WTC11 (cell line): ENCODE measurements at regions not wholly inside any gene's neighbourhood (a gene's known extent, or its start where the extent isn't known, plus 50 kb on each side); places are given as distances from the start of the nearest gene placed in this dataset.

Experiments
- ATAC-seq: fragments of 200-7000 bp; cut with Tn5 transposase; 2 replicates; pipeline ENCODE4 v1.10.0; 2021; ENCODE audit warnings: mild to moderate bottlenecking, moderate library complexity
- CTCF ChIA-PET: fragments of 300-600 bp; sonication (Branson Sonifier 250); formaldehyde crosslinking; loops from one replicate; lab custom pipeline; 2021; ENCODE audit warnings: antibody characterized with exemption; lab: Charles Lee
- POLR2A ChIA-PET: fragments of 350-600 bp; sonication (Branson Sonifier 250); formaldehyde crosslinking; loops from one replicate; lab custom pipeline; 2021; ENCODE audit warnings: antibody characterized with exemption; lab: Charles Lee
- DNase-seq: peaks from one replicate; pipeline ENCODE4 v3.0.0; 2021; ENCODE audit warnings: low spot score
- H3K27ac Mint-ChIP-seq: 2 replicates; pipeline ENCODE4 v1.8.0; 2021; ENCODE audit warnings: mixed read lengths
- H3K27me3 Mint-ChIP-seq: 2 replicates; pipeline ENCODE4 v1.8.0; 2021; ENCODE audit warnings: low read depth, mild to moderate bottlenecking, moderate library complexity, mixed read lengths
- H3K36me3 Mint-ChIP-seq: 2 replicates; pipeline ENCODE4 v1.8.0; 2021; ENCODE audit warnings: mixed read lengths
- H3K4me1 Mint-ChIP-seq: 2 replicates; pipeline ENCODE4 v1.8.0; 2022; ENCODE audit warnings: mixed read lengths
- H3K4me3 Mint-ChIP-seq: 2 replicates; pipeline ENCODE4 v1.8.0; 2021; ENCODE audit warnings: mild to moderate bottlenecking, moderate library complexity, mixed read lengths
- H3K9me3 Mint-ChIP-seq: 2 replicates; pipeline ENCODE4 v1.8.0; 2021; ENCODE audit warnings: mixed read lengths
- CREM ChIP-seq: sonication (generic); formaldehyde crosslinking; IDR thresholded peaks from 2 replicates; pipeline ENCODE4 v1.8.1; 2022; ENCODE audit warnings: mild to moderate bottlenecking, missing genetic modification reagents, moderate library complexity
- E2F1 ChIP-seq: sonication (generic); formaldehyde crosslinking; IDR thresholded peaks from 2 replicates; pipeline ENCODE4 v1.8.0; 2022; ENCODE audit warnings: mild to moderate bottlenecking, missing genetic modification reagents
- GRHL2 ChIP-seq: fragments of 250-450 bp; sonication (Bioruptor Pico); IDR thresholded peaks from 2 replicates; pipeline ENCODE4 v1.8.0; 2022; ENCODE audit warnings: mild to moderate bottlenecking, moderate library complexity; ENCODE audit not compliant: insufficient replicate concordance, severe bottlenecking
- MAX ChIP-seq: sonication (generic); formaldehyde crosslinking; IDR thresholded peaks from 2 replicates; pipeline ENCODE4 v1.8.0; 2022; ENCODE audit warnings: mild to moderate bottlenecking, missing genetic modification reagents
- SMAD4 ChIP-seq: sonication (generic); formaldehyde crosslinking; IDR thresholded peaks from 2 replicates; pipeline ENCODE4 v1.8.0; 2022; ENCODE audit warnings: mild to moderate bottlenecking, missing genetic modification reagents
- SOX15 ChIP-seq: fragments of 250-450 bp; sonication (Bioruptor Pico); IDR thresholded peaks from 2 replicates; pipeline ENCODE4 v1.9.0; 2021; ENCODE audit warnings: mild to moderate bottlenecking
- TEAD1 ChIP-seq: sonication (generic); formaldehyde crosslinking; IDR thresholded peaks from 2 replicates; pipeline ENCODE4 v1.8.0; 2022; ENCODE audit warnings: mild to moderate bottlenecking, missing genetic modification reagents
- ZNF121 ChIP-seq: sonication (generic); formaldehyde crosslinking; IDR thresholded peaks from 2 replicates; pipeline ENCODE4 v1.8.0; 2023; ENCODE audit warnings: missing genetic modification reagents
- ZNF281 ChIP-seq: sonication (generic); formaldehyde crosslinking; IDR thresholded peaks from 2 replicates; pipeline ENCODE4 v1.8.0; 2023; ENCODE audit warnings: mild to moderate bottlenecking, missing genetic modification reagents
- ZNF671 ChIP-seq: fragments of 250-450 bp; sonication (Bioruptor Pico); IDR thresholded peaks from 2 replicates; pipeline ENCODE4 v1.8.0; 2021; ENCODE audit warnings: mild to moderate bottlenecking
- TF ChIP-seq, protein P1 (sequence below): fragments of 250-450 bp; sonication (Bioruptor Pico); IDR thresholded peaks from 2 replicates; pipeline ENCODE4 v2.1.2; 2022; ENCODE audit warnings: mild to moderate bottlenecking, moderate library complexity
- TF ChIP-seq, protein P2 (sequence below): sonication (generic); formaldehyde crosslinking; IDR thresholded peaks from 2 replicates; pipeline ENCODE4 v1.8.1; 2022; ENCODE audit warnings: low read depth, missing genetic modification reagents, borderline replicate concordance
- TF ChIP-seq, protein P3 (sequence below): fragments of 250-450 bp; sonication (Bioruptor Pico); IDR thresholded peaks from 2 replicates; pipeline ENCODE4 v1.9.0; 2021; ENCODE audit warnings: mild to moderate bottlenecking

DNA sequence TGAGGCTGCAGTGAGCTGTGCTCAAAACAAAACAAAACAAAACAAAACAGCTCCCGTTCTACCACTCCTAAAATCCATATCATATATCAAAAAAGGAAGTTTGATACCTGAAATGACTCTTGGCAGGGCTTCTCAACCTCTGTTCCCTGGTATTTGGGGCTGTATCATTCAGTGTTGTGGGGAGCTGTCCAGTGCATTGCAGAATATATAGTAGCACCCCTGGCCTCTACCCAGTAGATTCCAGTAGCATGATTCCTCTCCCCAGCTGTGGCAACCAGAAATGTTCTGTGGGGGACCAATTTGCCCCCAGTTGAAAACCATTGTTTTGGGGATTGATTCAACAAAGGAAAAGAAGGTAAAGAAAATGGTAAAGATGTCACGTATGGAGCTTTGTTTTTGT, 238.9 kb downstream of the PRL start:
- Mint-ChIP-seq H3K4me3 (no peak overlapping the region), H3K4me1 (peaks cover 8% of the 10 kb centered on the region)
- TF ChIP-seq SOX15 (CRISPR knock-in tag) (no peak), E2F1 (CRISPR knock-in tag) (no peak), MAX (CRISPR knock-in tag) (no peak), SMAD4 (CRISPR knock-in tag) (no peak)
- TF ChIP-seq, all 79 proteins: peak for 0
- peaks cover 5% of the 10 kb centered on the region; the same call in 1 of the 2 replicates for H3K9me3 Mint-ChIP-seq
- ChIA-PET CTCF (no interaction called here), POLR2A (no interaction called here)
- H3K36me3 Mint-ChIP-seq, result peaks cover 34% of the 10 kb centered on the region
- ATAC-seq (no peak), DNase-seq (no peak)
- no peak overlapping the region for H3K27ac Mint-ChIP-seq
- no peaks in the 10 kb centered on the region for H3K27me3 Mint-ChIP-seq

DNA sequence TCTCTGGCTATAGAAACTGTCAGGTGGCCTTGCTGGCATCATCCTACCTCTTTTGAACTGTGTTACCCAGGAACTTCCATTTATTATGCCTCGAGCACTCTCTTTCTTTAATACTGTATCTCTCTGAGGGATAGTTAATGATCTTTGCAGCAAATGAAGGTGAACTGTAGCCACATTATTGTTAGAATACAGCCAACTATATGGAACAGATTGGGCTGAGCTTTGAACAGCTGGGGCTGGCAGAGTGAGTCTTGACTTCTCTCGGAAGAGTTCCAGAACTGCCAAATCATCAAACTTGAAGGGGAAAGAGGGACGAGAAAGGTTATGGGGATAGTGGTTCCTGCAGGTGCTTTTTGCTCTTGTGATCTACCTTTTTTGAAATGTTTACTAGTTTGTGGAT, 237.7 kb downstream of the PRL start:
- H3K4me1 Mint-ChIP-seq, result peaks cover 8% of the 10 kb centered on the region

More for the DNA sequence above, 237.7 kb downstream of the PRL start:
- no peak for ATAC-seq
- no peak for DNase-seq
- ChIA-PET POLR2A (interaction anchor here (0.9 to 1.0 kb wide), 2 partner anchors 12 to 261 kb away, joined by 3 read pairs; no protein-coding TSS in a partner anchor), CTCF (no interaction called here)
- Mint-ChIP-seq H3K27me3 (no peaks in the 10 kb centered on the region), H3K36me3 (peaks cover 42% of the 10 kb centered on the region), H3K9me3 (peaks cover 5% of the 10 kb centered on the region; the same call in 1 of the 2 replicates), H3K27ac (peak overlapping the region; percentile 23), H3K4me3 (no peak overlapping the region)
- TF ChIP-seq CREM (CRISPR knock-in tag), result no peak
- no peak for TF ChIP-seq ZNF671
- TF ChIP-seq, protein P1, sequence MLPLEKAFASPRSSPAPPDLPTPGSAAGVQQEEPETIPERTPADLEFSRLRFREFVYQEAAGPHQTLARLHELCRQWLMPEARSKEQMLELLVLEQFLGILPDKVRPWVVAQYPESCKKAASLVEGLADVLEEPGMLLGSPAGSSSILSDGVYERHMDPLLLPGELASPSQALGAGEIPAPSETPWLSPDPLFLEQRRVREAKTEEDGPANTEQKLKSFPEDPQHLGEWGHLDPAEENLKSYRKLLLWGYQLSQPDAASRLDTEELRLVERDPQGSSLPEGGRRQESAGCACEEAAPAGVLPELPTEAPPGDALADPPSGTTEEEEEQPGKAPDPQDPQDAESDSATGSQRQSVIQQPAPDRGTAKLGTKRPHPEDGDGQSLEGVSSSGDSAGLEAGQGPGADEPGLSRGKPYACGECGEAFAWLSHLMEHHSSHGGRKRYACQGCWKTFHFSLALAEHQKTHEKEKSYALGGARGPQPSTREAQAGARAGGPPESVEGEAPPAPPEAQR (CRISPR knock-in tag), result no peak
- no peak for TF ChIP-seq GRHL2
- TF ChIP-seq, protein P2, sequence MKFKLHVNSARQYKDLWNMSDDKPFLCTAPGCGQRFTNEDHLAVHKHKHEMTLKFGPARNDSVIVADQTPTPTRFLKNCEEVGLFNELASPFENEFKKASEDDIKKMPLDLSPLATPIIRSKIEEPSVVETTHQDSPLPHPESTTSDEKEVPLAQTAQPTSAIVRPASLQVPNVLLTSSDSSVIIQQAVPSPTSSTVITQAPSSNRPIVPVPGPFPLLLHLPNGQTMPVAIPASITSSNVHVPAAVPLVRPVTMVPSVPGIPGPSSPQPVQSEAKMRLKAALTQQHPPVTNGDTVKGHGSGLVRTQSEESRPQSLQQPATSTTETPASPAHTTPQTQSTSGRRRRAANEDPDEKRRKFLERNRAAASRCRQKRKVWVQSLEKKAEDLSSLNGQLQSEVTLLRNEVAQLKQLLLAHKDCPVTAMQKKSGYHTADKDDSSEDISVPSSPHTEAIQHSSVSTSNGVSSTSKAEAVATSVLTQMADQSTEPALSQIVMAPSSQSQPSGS (CRISPR knock-in tag), result no peak
- TF ChIP-seq ZNF121 (CRISPR knock-in tag), result no peak
- no peak for TF ChIP-seq TEAD1
- TF ChIP-seq, protein P3, sequence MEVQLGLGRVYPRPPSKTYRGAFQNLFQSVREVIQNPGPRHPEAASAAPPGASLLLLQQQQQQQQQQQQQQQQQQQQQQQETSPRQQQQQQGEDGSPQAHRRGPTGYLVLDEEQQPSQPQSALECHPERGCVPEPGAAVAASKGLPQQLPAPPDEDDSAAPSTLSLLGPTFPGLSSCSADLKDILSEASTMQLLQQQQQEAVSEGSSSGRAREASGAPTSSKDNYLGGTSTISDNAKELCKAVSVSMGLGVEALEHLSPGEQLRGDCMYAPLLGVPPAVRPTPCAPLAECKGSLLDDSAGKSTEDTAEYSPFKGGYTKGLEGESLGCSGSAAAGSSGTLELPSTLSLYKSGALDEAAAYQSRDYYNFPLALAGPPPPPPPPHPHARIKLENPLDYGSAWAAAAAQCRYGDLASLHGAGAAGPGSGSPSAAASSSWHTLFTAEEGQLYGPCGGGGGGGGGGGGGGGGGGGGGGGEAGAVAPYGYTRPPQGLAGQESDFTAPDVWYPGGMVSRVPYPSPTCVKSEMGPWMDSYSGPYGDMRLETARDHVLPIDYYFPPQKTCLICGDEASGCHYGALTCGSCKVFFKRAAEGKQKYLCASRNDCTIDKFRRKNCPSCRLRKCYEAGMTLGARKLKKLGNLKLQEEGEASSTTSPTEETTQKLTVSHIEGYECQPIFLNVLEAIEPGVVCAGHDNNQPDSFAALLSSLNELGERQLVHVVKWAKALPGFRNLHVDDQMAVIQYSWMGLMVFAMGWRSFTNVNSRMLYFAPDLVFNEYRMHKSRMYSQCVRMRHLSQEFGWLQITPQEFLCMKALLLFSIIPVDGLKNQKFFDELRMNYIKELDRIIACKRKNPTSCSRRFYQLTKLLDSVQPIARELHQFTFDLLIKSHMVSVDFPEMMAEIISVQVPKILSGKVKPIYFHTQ (CRISPR knock-in tag), result no peak
- TF ChIP-seq ZNF281 (CRISPR knock-in tag), result no peak
